Peyer's patch (tissue), 4 donors: ENCODE measurements at regions not wholly inside any gene's neighbourhood (a gene's known extent, or its start where the extent isn't known, plus 50 kb on each side); places are given as distances from the start of the nearest gene placed in this dataset.

Experiments
- POLR2A ChIP-seq, 2 donors: fragments of 450-650 bp; IDR thresholded peaks; one replicate each; pipeline ENCODE4 v1.5.1; 2017; ENCODE audit warnings: antibody characterized with exemption in 2 of 2, mild to moderate bottlenecking in 2 of 2, moderate library complexity in 2 of 2
- TF ChIP-seq, protein P1 (sequence below), 6 experiments: fragments of 450-650 bp in 4 of 6; fragments of 200-600 bp in 2 of 6; sonication (generic) in 1 of 6; IDR thresholded peaks; one replicate each; pipeline ENCODE4 v1.5.1; 2017 to 2019; ENCODE audit warnings: antibody characterized with exemption in 6 of 6, mild to moderate bottlenecking in 3 of 6, moderate library complexity in 1 of 6

DNA sequence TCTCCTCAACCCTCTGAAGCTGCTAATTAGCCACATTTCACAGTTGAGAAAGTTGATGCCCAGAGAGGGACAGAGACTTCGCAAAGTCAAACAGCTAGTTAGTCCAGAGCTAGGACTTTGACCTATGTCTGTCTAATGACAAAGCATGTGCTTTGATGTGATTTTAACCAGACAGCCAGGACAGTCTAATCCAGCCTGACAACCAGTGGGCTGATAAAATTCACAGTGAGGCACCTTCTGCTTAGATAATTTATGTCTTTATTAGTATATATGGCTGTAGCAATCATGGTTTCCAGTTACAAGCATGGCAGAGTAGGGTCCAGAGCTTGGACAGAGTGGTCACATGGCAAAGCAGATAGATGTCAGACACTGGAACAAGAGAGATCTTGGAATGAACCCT, 133.6 kb upstream of the C1QTNF7 start:
- TF ChIP-seq POLR2A (IDR thresholded peaks at IDR 0.05) = no peak
- TF ChIP-seq, protein P1, sequence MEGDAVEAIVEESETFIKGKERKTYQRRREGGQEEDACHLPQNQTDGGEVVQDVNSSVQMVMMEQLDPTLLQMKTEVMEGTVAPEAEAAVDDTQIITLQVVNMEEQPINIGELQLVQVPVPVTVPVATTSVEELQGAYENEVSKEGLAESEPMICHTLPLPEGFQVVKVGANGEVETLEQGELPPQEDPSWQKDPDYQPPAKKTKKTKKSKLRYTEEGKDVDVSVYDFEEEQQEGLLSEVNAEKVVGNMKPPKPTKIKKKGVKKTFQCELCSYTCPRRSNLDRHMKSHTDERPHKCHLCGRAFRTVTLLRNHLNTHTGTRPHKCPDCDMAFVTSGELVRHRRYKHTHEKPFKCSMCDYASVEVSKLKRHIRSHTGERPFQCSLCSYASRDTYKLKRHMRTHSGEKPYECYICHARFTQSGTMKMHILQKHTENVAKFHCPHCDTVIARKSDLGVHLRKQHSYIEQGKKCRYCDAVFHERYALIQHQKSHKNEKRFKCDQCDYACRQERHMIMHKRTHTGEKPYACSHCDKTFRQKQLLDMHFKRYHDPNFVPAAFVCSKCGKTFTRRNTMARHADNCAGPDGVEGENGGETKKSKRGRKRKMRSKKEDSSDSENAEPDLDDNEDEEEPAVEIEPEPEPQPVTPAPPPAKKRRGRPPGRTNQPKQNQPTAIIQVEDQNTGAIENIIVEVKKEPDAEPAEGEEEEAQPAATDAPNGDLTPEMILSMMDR (IDR thresholded peaks at IDR 0.05) = no peak
